T47D (cell line): ENCODE measurements at regions not wholly inside any gene's neighbourhood (a gene's known extent, or its start where the extent isn't known, plus 50 kb on each side); places are given as distances from the start of the nearest gene placed in this dataset.
"Not testable (repeated sequence)": the region's sequence is repeated elsewhere in the genome, so short reads cannot be mapped to it uniquely, and the experiment has no call there.

ENCODE experiments used
- DNase-seq, 2 experiments: peaks; one replicate each; pipeline versions ENCODE4 v3.0.0 to v3.0.0-alpha.2; 2011 to 2012; ENCODE audit warnings: low read depth in 1 of 2, low spot score in 1 of 2
- JUND ChIP-seq: IDR thresholded peaks from 2 replicates; pipeline ENCODE4 v1.6.1; 2012; ENCODE audit warnings: low read depth
- in situ Hi-C: cut with HindIII; loops from 2 replicates; pipeline ENCODE4 v1.10.0; 2016; ENCODE audit warnings: low sequenced_read_pairs, low pct_unique_long_range_greater_than_20kb

DNA sequence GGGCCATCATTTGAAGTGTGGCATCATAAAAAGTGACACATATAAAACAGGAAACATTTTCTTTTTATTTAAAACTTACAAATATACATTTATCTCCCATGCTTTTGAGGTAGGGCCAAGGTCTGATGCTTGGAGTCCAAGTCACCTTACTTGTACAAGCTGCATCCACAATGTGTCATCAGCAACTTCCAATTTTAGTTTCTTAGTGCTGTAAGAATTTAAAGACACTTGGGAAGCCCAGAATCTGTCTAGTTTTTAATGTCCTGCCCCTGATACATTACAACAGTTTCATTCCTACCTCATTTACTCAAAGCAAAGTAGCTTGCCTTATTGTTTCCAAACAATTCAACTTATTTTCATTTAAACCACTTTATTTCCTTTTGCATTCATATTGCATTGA lies 297.7 kb downstream of the MTX2 start:
- no peak for DNase-seq
- in situ Hi-C loops: no loop called here
- no peak for TF ChIP-seq JUND

DNA sequence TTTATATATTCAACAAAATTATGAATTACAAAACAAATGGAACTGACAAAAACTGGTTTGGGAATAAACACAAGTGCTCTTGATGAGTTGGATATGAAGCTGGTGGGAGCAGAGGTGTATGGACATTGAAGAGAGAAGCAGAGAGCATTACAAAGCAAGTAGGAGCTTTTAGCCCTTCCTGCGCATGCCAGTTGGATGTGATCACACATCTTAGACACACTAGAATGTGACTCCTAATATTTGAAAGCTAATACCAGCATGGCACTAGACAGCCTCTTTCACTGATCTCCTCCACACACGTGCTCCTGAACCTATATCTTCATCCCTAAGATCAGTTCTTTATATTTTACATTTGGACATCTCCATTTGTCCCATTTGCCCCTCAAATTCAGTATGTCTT lies 298.1 kb downstream of the MTX2 start:
- TF ChIP-seq JUND: no peak
- no peak for DNase-seq
- in situ Hi-C loops: no loop called here

DNA sequence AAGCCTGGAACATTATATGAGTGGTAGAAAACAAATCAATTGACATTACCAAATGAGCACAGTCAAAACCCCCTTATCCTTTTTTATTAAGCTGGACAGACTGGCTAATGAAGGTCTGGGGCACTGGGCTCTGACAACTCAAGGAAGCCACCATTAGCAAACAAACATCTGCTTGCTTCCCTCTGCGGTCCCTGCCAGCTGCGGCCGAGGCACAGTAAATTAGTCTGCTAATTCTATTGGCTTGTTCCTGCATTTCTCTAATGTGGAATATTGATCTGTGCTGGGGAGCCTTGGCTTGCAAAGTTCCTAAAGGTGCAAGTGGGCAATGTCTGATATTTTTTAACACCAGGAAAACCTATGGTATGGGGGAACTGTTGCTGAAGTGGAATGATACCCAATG lies 300.3 kb downstream of the MTX2 start:
- in situ Hi-C loops: no loop called here
- TF ChIP-seq JUND: no peak

DNA sequence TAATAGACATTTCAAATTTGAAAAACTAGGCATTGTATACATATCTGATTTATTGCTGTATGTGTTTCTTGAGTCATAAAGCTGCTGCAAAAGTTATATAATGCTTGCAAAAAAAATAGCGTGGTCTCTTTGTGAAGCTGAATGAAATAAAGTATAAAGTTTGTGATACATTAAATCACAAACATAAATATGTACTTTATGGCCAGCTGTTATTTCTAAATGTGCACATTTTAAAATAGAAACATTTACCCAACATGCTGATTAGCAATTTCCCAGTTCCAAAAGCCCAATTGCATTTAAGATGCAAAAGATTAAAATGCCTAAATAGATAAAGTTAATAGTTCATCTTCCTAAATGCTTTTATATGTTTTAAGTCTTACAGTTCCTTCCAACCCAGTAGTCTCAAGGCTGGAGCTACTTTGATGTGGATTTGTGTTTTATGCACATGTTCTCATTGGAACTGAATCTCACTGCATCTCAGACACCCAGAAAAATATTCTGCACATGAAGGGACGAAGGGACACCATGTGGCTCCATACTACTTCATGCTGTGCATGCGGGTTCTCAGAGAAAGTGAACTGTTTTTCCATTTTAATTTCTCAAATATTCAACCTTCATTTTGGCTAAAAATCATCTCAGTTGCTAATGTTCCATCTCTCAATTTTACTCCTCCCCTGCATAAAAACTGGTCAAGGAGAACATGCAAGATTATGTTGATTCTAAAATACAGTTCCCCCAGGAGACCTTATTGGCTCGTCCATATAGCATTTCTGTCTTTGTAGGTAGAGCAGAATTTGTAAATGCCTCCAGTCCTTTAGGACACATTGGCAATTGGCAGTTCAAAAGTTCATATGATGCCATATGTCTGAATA lies 304.6 kb downstream of the MTX2 start:
- TF ChIP-seq JUND: no peak
- in situ Hi-C loops: no loop called here
- no peak for DNase-seq

More for the DNA sequence above, 300.3 kb downstream of the MTX2 start:
- no peak for DNase-seq

DNA sequence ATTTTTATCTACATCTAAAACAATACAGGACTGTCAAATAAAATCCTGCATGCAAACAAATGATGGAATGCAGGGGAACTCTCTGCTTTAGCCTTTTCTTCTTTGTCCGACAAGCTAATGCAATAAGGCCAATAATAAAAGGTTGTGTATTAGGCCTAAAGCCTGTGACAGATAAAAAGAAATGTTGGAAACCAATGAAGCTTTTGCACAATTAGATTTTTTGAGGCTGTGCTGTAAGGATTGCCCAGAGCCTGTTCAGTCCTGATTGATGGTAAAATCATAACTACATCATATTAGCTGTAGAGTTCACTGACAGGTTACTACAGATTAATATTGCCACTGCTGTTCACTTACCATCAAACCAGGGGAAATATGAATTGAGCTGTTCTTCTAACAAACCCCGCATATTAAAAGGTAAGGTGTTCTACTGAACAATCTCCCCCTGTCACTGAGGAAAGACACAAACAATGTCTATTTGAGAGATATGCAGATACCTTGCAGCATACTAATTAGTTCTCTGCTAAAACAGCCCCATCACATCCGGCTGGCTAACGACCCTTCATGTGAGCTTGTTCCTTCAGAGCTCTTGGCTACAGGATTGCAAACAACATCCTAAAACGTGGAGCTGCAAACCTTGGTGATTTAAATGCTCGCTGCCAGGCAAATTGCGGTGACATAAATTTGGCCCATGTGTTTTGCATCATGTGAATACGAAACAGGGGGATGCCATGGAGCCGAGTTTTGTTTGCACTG lies 305.4 kb downstream of the MTX2 start:
- in situ Hi-C loops: no loop called here
- DNase-seq: peak in 1 of 2 experiments; percentile 3
- TF ChIP-seq JUND: no peak

DNA sequence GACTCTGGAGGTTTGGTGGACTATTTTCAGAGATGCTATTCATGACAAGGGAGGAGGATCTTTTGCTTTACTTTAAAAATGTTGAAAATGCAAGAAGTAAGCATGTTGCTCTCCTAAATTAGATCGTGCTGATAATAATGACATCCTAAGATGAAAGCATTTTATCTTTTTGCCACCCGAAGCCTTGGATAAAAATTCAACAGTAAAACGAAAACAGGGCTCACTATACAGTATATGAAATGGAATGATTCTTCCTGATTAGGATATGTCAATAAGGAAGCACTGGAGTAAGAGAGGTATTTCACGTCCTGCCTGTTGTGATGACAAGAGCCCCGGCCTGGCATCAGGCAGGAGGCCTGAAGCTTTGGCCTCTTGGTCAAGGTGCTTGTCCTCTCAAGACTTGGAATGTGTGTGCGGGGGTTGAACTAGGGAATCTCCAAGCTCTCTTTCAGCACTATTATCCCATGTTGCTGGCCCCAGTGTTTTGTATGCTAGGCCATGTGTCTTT lies 306.0 kb downstream of the MTX2 start:
- in situ Hi-C loops: no loop called here
- no peak for TF ChIP-seq JUND

DNA sequence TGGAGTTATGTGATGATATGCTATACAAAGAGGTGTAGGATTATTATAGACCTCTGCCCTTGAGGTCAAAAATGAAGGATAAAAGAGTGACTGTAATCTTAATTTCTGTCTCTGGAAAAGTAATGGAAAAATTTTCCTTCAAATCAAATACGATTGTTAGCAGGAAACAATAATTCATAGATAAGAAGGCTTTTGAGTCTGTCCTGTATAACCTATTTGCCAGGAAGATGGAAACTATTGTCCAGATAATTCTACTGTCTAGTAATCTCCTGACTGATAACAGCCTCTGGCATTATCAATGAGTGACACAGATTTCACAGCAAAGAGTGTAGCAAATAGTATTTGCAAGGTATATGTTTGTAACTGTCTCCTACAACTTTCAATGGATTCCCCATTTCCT lies 307.8 kb downstream of the MTX2 start:
- DNase-seq: no peak
- no peak for TF ChIP-seq JUND
- in situ Hi-C loops: no loop called here

More for the DNA sequence above, 306.0 kb downstream of the MTX2 start:
- peak in 1 of 2 experiments; percentile 50 for DNase-seq

DNA sequence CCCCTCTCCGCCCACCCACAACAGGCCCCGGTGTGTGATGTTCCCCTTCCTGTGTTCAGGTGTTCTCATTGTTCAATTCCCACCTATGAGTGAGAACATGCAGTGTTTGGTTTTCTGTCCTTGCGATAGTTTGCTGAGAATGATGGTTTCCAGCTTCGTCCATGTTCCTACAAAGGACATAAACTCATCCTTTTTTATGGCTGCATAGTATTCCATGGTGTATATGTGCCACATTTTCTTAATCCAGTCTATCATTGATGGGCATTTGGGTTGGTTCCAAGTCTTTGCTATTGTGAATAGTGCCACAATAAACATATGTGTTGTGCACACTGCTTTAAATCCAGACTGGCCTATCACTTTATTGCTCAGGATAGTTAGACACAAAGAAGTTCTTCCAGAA lies 309.1 kb downstream of the MTX2 start:
- in situ Hi-C loops, DNase-seq: not testable (repeated sequence)

DNA sequence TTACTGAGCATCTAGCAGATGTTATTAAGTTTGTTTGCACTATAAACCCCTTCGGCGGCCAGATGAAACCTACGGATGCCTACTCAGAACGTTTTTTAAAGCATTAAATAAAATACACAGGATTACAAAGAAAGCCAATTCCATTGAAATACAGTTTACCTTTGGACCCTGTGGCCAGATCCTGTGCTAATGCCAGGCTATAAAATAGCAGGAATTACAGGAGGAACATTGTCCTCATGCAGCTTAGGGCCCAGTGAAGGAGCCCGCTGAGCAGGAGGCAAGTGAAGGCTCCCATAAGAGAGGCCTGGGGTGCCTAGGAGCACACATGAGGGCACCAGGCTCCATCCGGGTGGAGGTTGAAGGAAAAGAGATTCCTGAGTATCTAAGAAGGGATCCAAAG lies 310.4 kb downstream of the MTX2 start:
- TF ChIP-seq JUND: no peak
- no peak for DNase-seq
- in situ Hi-C loops: no loop called here

DNA sequence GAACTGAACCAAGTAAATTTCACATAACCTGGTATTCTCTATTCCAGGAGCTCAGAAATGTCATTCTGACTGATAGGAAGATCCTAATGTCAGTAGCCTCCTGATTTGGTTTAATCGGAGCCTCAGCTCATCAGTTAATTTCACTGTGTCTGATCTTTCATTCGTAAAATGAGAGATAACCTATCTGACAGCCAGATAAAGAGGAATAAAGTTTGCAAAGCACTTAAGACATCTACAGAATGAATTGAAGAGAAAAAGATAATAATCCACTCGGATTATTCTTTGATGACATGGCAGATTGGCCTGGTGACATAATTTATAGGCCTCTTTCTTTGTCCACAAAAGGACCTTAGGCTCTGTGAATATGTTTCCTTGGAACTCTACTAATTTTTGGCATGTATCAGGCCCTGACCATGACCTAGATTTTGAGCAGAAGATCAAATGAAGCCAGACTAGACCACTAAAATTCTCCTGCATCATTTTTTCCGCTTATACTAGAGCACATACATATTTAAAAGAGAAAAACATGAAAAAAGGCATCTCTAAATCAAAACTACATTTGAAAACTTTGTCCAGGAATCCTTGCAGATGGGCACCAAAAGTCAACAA lies 312.4 kb downstream of the MTX2 start:
- no peak for DNase-seq
- in situ Hi-C loops: no loop called here
- TF ChIP-seq JUND: no peak

DNA sequence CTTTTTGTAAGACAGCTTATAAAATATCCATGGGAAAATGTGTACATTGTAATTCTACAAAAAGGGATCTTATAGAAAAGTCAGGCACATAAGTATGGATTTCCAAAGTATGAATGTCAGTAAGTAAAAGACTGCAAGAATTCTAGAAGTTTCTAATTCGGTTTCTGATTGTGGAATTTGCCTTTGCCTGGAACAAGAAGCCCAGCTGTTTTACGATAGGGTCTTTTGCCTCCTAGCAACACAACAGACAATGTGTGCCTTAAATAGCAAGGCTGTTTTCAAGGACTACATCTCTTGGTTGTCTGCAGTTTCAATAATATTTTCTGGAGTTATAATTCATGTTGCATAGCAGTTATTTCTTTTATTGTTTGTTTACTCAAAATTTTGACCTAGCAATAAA lies 312.9 kb downstream of the MTX2 start:
- TF ChIP-seq JUND: no peak
- no peak for DNase-seq
- in situ Hi-C loops: no loop called here

DNA sequence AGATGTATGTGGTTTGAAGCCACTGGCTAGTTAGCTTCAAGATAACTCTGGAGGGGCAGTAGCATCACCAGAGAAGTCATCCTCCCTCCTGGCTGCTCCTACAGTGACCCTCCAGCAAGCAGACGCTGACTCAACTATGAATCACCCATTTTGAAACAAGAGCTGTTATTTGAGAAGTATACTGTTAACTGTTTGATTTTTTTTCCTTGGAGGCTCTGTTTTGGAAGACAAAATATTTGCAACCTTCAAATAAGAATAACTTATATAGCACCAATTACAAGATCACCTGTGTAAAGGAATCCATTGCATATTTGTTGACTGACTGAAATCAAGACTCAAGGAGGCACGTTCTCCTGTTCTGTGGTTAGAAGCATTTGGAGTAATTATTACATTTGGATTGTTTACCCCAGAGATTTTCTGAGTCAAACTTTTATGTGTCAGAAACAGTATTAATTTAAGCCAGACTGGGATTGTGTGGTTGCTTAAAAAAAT lies 313.8 kb downstream of the MTX2 start:
- no peak for DNase-seq
- in situ Hi-C loops: no loop called here
- no peak for TF ChIP-seq JUND
